ENCODE measurements at regions not wholly inside any gene's neighbourhood (a gene's known extent, or its start where the extent isn't known, plus 50 kb on each side); places are given as distances from the start of the nearest gene placed in this dataset.

DNA sequence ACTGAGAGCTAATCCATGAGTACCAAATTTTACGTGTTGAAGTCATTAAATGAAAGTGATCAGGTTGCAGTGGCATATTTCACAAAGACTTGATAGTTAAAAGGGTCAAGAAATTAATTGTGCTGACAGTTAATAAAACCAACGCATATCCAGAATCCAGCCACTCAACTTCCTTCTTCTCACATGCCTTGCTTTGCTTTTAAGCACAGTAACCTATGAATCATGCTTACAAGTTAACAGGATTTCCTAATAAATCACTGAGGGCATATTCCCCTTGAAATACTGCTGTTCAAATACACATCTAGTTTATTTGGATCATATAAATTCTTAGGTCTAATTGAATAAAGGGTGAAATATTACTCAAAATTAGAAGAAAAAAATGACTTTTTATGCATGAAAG is 801.5 kb upstream of the EPHA6 start:
- TF ChIP-seq ZNF274 (IDR thresholded peaks at IDR 0.05; ENCODE audit: borderline replicate concordance, extremely low read depth, low read length) (no peak), EZH2 (IDR thresholded peaks at IDR 0.05; ENCODE audit: low read depth, low read length, severe bottlenecking) (no peak), RAD21 (IDR thresholded peaks at IDR 0.05 in 1 of 2, conservative IDR thresholded peaks at IDR 0.05 in 1 of 2; ENCODE audit: low read depth in 2 of 2, low read length in 2 of 2) (no peak), NANOG (IDR thresholded peaks at IDR 0.05; ENCODE audit: insufficient read depth, low read depth, low read length, poor library complexity, severe bottlenecking) (no peak), RBBP5 (IDR thresholded peaks at IDR 0.05; ENCODE audit: borderline replicate concordance, low read depth, low read length) (no peak), GTF2F1 (IDR thresholded peaks at IDR 0.05; ENCODE audit: borderline replicate concordance, low read depth, low read length) (no peak), CHD2 (IDR thresholded peaks at IDR 0.05; ENCODE audit: low read length) (no peak), YY1 (IDR thresholded peaks at IDR 0.05; ENCODE audit: low read depth, low read length) (no peak), POLR2A (IDR thresholded peaks at IDR 0.05; ENCODE audit: control extremely low read depth in 1 of 2, low read depth in 2 of 2, low read length in 2 of 2) (no peak), FOSL1 (IDR thresholded peaks at IDR 0.05; ENCODE audit: insufficient read depth, low read depth, low read length) (no peak), SP1 (IDR thresholded peaks at IDR 0.05; ENCODE audit: low read depth, low read length) (no peak)
- TF ChIP-seq, protein P1, sequence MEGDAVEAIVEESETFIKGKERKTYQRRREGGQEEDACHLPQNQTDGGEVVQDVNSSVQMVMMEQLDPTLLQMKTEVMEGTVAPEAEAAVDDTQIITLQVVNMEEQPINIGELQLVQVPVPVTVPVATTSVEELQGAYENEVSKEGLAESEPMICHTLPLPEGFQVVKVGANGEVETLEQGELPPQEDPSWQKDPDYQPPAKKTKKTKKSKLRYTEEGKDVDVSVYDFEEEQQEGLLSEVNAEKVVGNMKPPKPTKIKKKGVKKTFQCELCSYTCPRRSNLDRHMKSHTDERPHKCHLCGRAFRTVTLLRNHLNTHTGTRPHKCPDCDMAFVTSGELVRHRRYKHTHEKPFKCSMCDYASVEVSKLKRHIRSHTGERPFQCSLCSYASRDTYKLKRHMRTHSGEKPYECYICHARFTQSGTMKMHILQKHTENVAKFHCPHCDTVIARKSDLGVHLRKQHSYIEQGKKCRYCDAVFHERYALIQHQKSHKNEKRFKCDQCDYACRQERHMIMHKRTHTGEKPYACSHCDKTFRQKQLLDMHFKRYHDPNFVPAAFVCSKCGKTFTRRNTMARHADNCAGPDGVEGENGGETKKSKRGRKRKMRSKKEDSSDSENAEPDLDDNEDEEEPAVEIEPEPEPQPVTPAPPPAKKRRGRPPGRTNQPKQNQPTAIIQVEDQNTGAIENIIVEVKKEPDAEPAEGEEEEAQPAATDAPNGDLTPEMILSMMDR (IDR thresholded peaks at IDR 0.05; ENCODE audit: control extremely low read depth in 1 of 3, insufficient read depth in 1 of 3, low read depth in 1 of 3, low read length in 3 of 3), result no peak
- TF ChIP-seq, protein P2, sequence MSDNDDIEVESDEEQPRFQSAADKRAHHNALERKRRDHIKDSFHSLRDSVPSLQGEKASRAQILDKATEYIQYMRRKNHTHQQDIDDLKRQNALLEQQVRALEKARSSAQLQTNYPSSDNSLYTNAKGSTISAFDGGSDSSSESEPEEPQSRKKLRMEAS (IDR thresholded peaks at IDR 0.05), result no peak

All from H1 (cell line).